ENCODE measurements at regions not wholly inside any gene's neighbourhood (a gene's known extent, or its start where the extent isn't known, plus 50 kb on each side); places are given as distances from the start of the nearest gene placed in this dataset.

- no peak for DNase-seq (ENCODE audit: low spot score)
Measured at GRCh38 chr16:86444261-86444660, 66.1 kb upstream of the FOXF1 start.

DNA sequence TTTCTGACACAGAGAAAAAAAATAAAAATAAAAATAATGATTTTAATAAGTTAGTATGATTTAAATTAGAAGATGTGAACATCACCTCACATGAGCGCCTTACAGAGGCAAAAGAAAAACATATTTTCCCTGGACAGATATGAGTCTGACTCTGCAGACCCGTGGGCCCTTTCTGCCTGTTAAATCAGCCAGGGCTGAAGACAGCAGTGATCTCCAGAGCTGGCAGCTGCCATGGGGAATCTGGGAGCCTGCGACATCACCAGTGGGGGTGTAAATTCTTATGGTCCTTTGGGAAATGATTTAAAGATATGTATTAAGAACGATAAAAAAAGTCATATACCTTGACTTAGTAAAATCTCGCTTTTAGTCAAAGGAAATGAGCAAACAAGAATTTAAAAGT lies 65.7 kb upstream of the FOXF1 start:
- no peak for DNase-seq (ENCODE audit: low spot score)

DNA sequence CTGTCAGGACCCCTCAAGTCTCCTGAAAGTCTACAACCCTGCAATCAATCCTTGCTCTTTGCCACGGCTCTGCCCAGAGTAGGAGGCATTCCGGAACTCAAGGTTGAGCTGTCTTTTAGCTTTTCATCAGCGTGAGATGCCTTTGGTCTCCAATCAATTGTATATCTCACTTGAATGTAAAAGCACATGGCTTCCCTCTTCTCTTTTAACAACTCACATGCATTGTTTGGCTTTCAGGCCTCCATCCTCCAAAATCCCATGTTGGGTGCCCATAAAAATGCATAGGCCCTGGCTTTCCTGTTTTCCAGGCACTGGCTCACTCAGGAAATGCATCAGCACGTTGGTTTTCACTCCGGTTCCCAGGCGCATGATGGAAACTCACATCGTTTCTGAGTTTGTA lies 64.0 kb upstream of the FOXF1 start:
- DNase-seq (ENCODE audit: low spot score): no peak

DNA sequence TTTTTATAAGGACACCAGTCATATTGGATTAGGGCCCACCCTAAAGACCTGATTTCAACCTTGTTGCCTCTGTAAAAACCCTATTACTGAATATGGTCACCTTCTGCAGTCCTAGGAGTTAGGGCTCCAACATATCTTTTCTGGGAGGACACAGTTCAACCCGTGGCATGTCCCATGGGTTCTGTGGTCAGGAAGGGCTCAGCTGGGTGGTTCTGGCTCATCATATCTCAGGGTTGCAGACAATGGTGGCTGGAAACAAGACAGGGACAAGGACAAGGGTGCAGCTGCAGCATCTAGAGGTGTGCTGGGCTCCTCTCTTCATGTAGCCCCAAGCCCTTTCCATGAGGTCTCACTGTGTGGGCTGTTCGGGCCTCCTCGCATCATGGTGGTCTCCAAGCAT lies 63.1 kb upstream of the FOXF1 start:
- DNase-seq (ENCODE audit: low spot score): no peak

- no peak for DNase-seq (ENCODE audit: low spot score)
Measured at GRCh38 chr16:86448306-86448890, 61.9 kb upstream of the FOXF1 start.

- DNase-seq (ENCODE audit: low spot score): no peak
Measured at GRCh38 chr16:86449446-86450095, 60.8 kb upstream of the FOXF1 start.

- DNase-seq (ENCODE audit: low spot score): no peak
Measured at GRCh38 chr16:86450691-86451090, 59.6 kb upstream of the FOXF1 start.

DNA sequence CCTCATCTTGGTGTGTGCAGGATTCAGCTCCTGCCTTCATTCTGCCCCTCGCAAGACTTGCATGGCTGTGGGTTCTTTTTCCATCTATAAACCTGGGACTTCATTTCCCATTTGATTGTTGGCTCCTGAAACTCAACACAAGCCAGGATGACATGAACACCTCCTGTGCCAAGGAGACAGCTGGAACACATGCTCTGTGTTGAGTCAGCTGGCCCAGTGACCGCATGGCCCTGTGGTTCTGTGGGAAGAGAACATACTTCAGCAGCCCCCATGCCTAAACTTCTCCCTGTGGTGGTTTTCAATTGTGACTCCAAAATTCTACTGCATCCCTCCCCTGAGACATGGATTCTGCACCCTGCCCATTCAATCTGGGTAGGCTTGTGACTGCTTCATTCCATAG lies 57.9 kb upstream of the FOXF1 start:
- DNase-seq (ENCODE audit: low spot score): no peak

DNA sequence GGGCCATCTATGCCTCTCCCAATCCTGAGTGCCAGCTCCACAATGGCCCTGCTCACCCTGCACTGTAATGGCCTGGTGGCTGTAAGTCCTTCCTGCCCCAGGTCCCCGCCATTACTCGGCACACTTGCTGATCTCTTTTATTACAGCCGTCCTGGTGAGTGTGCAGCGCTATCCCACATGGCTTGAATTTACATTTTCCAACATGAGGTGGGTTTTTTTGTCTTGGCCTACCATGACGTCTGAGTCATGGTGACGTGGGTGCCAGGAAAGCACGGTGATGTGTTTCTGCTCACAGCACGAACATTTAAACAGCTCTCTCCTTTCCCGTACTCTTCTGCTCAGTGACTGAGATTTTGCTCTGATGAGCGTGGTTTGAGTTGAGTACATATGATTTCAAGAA lies 55.2 kb upstream of the FOXF1 start:
- DNase-seq (ENCODE audit: low spot score): no peak

GRCh38 chr16:86455640-86456039 lies 54.7 kb upstream of the FOXF1 start:
- no peak for DNase-seq (ENCODE audit: low spot score)

GRCh38 chr16:86457501-86458148 lies 52.7 kb upstream of the FOXF1 start:
- DNase-seq (ENCODE audit: low spot score): no peak

DNA sequence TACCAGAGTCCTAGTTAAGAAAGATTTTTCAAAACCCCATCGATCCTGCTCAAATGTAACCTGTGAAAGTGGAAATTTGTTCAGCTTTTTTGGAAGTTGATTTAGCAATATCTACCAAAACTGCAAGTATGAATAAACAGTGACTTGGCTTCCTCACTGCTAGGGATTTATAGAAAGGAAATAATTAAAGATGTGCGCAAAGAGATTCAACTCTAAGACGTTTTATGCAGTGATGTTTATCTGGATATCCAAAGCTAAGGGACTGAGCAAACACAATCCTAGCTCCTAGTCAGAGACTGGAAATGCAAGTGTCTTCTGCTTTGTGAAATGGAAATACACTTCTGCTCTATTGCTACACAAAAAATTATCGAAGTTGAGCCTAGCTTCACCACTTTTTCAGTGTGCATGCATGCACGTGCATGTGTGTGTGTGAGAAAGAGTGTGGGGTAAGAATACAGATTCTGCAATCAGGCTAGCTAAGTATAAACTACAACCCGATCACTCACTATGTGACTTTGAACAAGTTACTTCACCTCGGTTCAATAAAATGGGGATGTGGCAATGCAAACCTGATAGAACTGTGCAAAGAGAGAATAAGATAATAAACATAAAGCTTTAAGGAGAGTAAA lies 52.1 kb upstream of the FOXF1 start:
- DNase-seq (ENCODE audit: low spot score): no peak

DNA sequence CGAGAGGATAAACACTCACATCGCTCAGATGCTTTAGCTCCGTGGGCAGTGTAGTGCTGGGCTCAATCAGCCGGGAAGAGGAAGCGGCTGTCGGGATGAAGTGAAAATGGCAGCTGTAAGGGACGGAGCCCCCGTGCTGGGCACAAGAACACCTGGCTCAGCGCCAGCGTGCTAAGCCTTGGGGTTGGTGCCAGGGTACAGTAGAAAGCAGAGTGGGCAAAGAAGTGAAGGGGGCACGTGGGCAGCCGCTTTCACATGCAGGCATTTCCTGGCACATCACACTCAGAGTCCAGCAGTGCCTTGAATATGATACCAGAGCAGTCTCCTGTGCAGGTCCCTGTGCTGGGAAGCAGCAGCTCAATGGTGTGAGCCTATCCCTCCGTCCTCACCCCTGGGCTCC lies 51.1 kb upstream of the FOXF1 start:
- no peak for DNase-seq (ENCODE audit: low spot score)
